HCT116 (cell line): ENCODE measurements at regions not wholly inside any gene's neighbourhood (a gene's known extent, or its start where the extent isn't known, plus 50 kb on each side); places are given as distances from the start of the nearest gene placed in this dataset.

ENCODE experiments used
- ATAC-seq: fragments of 200-7000 bp; cut with Tn5 transposase; 2 replicates; pipeline ENCODE4 v1.9.1; 2020; ENCODE audit warnings: mild to moderate bottlenecking, moderate library complexity
- BruUV-seq: library from RNA; stranded (reverse); fragments of 400-500 nt; replicated peaks from 2 replicates; lab custom pipeline; 2021; lab: Mats Ljungman, UMichigan
- CTCF ChIA-PET: fragments of 300-600 bp; sonication (Branson Sonifier 250); formaldehyde crosslinking; loops from one replicate; lab custom pipeline; 2021; ENCODE audit warnings: antibody characterized with exemption; lab: Charles Lee
- POLR2A ChIA-PET: fragments of 300-600, 350-600 bp; sonication (Branson Sonifier 250); formaldehyde crosslinking; loops from one replicate; lab custom pipeline; 2021; ENCODE audit warnings: antibody characterized with exemption; lab: Charles Lee
- RAD21 ChIA-PET, 2 experiments: fragments of 300-600 bp; sonication (Branson Sonifier 250); formaldehyde crosslinking; loops; one replicate each; lab custom pipeline; 2023; ENCODE audit warnings: low total read pairs in 2 of 2; ENCODE audit not compliant: uncharacterized antibody in 2 of 2, unreplicated experiment in 2 of 2, low non-redundant PET in 1 of 2; lab: Charles Lee
- DNase-seq: peaks from one replicate; pipeline ENCODE4 v3.0.0-alpha.2; 2010; ENCODE audit warnings: low read depth, low spot score
- H2AFZ ChIP-seq: fragments of 200-600 bp; shearing (Covaris generic), sonication (generic); 2 replicates; pipeline ENCODE4 v1.6.1; 2017; ENCODE audit warnings: low read depth, mixed run types, mixed read lengths, antibody characterized with exemption, low read length; ENCODE audit not compliant: poor library complexity, severe bottlenecking
- H3K27ac ChIP-seq: 2 replicates; pipeline ENCODE4 v1.5.1; 2012; ENCODE audit warnings: low read depth, low read length
- H3K27me3 ChIP-seq: fragments of 200-600 bp; sonication (generic); 2 replicates; pipeline ENCODE4 v1.6.1; 2016; ENCODE audit warnings: mixed run types, low read length, mixed read lengths; ENCODE audit not compliant: insufficient read depth
- H3K36me3 ChIP-seq, 2 experiments: fragments of 200-500 bp in 1 of 2; fragments of 200-600 bp in 1 of 2; sonication (Bioruptor generic) in 1 of 2; sonication (generic) in 1 of 2; 2 replicates each; pipeline versions ENCODE4 v1.5.1 to v1.6.1; 2014 to 2016; ENCODE audit warnings: low read length in 2 of 2, inconsistent platforms in 1 of 2, mixed read lengths in 1 of 2, mixed run types in 1 of 2; ENCODE audit not compliant: insufficient read depth in 2 of 2, control insufficient read depth in 1 of 2
- H3K4me1 ChIP-seq, 2 experiments: fragments of 200-600 bp in 1 of 2; sonication (generic) in 1 of 2; 2 replicates each; pipeline versions ENCODE4 v1.5.1 to v1.6.1; 2012 to 2017; ENCODE audit warnings: low read length in 2 of 2, inconsistent platforms in 1 of 2, mild to moderate bottlenecking in 1 of 2, mixed read lengths in 1 of 2, mixed run types in 1 of 2, moderate library complexity in 1 of 2; ENCODE audit not compliant: insufficient read depth in 2 of 2, control insufficient read depth in 1 of 2
- H3K4me2 ChIP-seq: fragments of 200-600 bp; sonication (generic); 2 replicates; pipeline ENCODE4 v1.6.1; 2017; ENCODE audit warnings: mixed run types, low read length, mixed read lengths
- H3K4me3 ChIP-seq, 2 experiments: fragments of 200-600 bp in 1 of 2; sonication (generic) in 1 of 2; replicated peaks in 1 of 2; 2 replicates each; pipeline ENCODE4 v1.5.1; 2011 to 2016; ENCODE audit warnings: low read length in 2 of 2, control low read depth in 1 of 2, low read depth in 1 of 2, mild to moderate bottlenecking in 1 of 2, mixed read lengths in 1 of 2, mixed run types in 1 of 2
- H3K79me2 ChIP-seq: fragments of 200-600 bp; sonication (generic); 2 replicates; pipeline ENCODE4 v1.6.1; 2017; ENCODE audit warnings: mild to moderate bottlenecking, mixed run types, low read length, moderate library complexity, mixed read lengths; ENCODE audit not compliant: insufficient read depth
- H3K9ac ChIP-seq: fragments of 200-600 bp; sonication (generic); 2 replicates; pipeline ENCODE4 v1.6.1; 2016; ENCODE audit warnings: low read length, mixed read lengths
- H3K9me2 ChIP-seq: fragments of 200-600 bp; sonication (generic), shearing (Covaris generic); 2 replicates; pipeline ENCODE4 v1.6.1; 2017; ENCODE audit warnings: mixed run types, mild to moderate bottlenecking, moderate library complexity; ENCODE audit not compliant: insufficient read depth
- H3K9me3 ChIP-seq, 2 experiments: fragments of 200-500 bp in 1 of 2; fragments of 200-600 bp in 1 of 2; sonication (Bioruptor generic) in 1 of 2; sonication (generic) in 1 of 2; 2 replicates each; pipeline ENCODE4 v1.6.1; 2014 to 2017; ENCODE audit warnings: low read length in 2 of 2, mixed read lengths in 2 of 2, inconsistent platforms in 1 of 2, low read depth in 1 of 2, mild to moderate bottlenecking in 1 of 2, mixed run types in 1 of 2, moderate library complexity in 1 of 2; ENCODE audit not compliant: control insufficient read depth in 1 of 2, insufficient read depth in 1 of 2
- H4K20me1 ChIP-seq: fragments of 200-600 bp; sonication (generic), shearing (Covaris generic); 2 replicates; pipeline ENCODE4 v1.6.1; 2017; ENCODE audit warnings: mixed run types, mild to moderate bottlenecking, moderate library complexity; ENCODE audit not compliant: insufficient read depth
- CBX3 ChIP-seq: IDR thresholded peaks from 2 replicates; pipeline ENCODE4 v1.6.1; 2012; ENCODE audit warnings: low read depth
- CEBPB ChIP-seq: IDR thresholded peaks from 2 replicates; pipeline ENCODE4 v1.6.1; 2012; ENCODE audit warnings: low read depth
- SP1 ChIP-seq: IDR thresholded peaks from 2 replicates; pipeline ENCODE4 v1.6.1; 2012; ENCODE audit warnings: low read depth
- intact Hi-C: fragments of 100-400 bp; cut with micrococcal nuclease; formaldehyde crosslinking; loops from 2 replicates; pipeline ENCODE4 v1.10.0; 2022
- TF ChIP-seq, protein P1 (sequence below): IDR thresholded peaks from 2 replicates; pipeline ENCODE4 v1.6.1; 2011; ENCODE audit warnings: mild to moderate bottlenecking, low read length, moderate library complexity; ENCODE audit not compliant: insufficient replicate concordance; ENCODE audit errors: extremely low read depth
- TF ChIP-seq, protein P2 (sequence below): IDR thresholded peaks from 2 replicates; pipeline ENCODE4 v1.6.1; 2012; ENCODE audit warnings: low read depth

DNA sequence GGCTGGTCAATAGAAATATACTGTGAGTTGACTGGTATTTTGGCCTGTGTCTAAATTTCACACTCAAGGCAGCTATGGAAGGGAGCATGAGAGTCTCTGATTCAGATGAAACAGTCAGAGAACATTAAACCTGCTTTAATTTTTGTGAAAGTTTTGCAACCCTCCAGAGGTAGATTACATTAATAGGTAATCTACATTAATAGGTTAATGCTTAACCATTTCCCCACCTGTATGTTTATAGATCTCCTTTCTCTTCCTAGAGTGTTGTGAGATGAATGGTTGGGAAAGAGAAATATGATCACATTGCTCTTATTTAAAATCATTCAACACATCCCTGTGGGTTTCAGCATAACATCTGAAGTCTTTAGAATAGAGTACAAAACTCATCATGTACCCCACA, 586.9 kb upstream of the DPPA4 start (continued):
- TF ChIP-seq, protein P1, sequence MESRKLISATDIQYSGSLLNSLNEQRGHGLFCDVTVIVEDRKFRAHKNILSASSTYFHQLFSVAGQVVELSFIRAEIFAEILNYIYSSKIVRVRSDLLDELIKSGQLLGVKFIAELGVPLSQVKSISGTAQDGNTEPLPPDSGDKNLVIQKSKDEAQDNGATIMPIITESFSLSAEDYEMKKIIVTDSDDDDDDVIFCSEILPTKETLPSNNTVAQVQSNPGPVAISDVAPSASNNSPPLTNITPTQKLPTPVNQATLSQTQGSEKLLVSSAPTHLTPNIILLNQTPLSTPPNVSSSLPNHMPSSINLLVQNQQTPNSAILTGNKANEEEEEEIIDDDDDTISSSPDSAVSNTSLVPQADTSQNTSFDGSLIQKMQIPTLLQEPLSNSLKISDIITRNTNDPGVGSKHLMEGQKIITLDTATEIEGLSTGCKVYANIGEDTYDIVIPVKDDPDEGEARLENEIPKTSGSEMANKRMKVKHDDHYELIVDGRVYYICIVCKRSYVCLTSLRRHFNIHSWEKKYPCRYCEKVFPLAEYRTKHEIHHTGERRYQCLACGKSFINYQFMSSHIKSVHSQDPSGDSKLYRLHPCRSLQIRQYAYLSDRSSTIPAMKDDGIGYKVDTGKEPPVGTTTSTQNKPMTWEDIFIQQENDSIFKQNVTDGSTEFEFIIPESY: no peak
- no peak for TF ChIP-seq CEBPB

GRCh38 chr3:109926376-109926775, 589.0 kb upstream of the DPPA4 start:
- peak; percentile 30 for ATAC-seq
- Histone ChIP-seq H3K27ac (peak overlapping the region; percentile 88), H3K4me2 (peak overlapping the region; percentile 74)

More at GRCh38 chr3:109926376-109926775, 589.0 kb upstream of the DPPA4 start:
- ChIA-PET RAD21 (no interaction called here), POLR2A (interaction anchor here (0.8 kb wide), 1 partner anchor 123 kb away, joined by 3 read pairs; no protein-coding TSS in a partner anchor), CTCF (no interaction called here)
- Histone ChIP-seq H3K27me3 (no peaks in the 10 kb centered on the region), H3K9ac (peak overlapping the region; percentile 66), H3K4me3 (peak overlapping the region; percentile 31 to 44), H4K20me1 (no peaks in the 10 kb centered on the region), H3K4me1 (peaks cover 37 to 76% of the 10 kb centered on the region in 2 experiments), H3K36me3 (0 out of 4 replicates have a peak, but pooled peaks cover 0 to 4% of the 10 kb centered on the region in 2 experiments), H2AFZ (peak overlapping the region; percentile 19), H3K9me3 (no peaks in the 10 kb centered on the region), H3K9me2 (no peaks in the 10 kb centered on the region), H3K79me2 (no peaks in the 10 kb centered on the region)
- no TSS peak for BruUV-seq
- TF ChIP-seq, protein P2, sequence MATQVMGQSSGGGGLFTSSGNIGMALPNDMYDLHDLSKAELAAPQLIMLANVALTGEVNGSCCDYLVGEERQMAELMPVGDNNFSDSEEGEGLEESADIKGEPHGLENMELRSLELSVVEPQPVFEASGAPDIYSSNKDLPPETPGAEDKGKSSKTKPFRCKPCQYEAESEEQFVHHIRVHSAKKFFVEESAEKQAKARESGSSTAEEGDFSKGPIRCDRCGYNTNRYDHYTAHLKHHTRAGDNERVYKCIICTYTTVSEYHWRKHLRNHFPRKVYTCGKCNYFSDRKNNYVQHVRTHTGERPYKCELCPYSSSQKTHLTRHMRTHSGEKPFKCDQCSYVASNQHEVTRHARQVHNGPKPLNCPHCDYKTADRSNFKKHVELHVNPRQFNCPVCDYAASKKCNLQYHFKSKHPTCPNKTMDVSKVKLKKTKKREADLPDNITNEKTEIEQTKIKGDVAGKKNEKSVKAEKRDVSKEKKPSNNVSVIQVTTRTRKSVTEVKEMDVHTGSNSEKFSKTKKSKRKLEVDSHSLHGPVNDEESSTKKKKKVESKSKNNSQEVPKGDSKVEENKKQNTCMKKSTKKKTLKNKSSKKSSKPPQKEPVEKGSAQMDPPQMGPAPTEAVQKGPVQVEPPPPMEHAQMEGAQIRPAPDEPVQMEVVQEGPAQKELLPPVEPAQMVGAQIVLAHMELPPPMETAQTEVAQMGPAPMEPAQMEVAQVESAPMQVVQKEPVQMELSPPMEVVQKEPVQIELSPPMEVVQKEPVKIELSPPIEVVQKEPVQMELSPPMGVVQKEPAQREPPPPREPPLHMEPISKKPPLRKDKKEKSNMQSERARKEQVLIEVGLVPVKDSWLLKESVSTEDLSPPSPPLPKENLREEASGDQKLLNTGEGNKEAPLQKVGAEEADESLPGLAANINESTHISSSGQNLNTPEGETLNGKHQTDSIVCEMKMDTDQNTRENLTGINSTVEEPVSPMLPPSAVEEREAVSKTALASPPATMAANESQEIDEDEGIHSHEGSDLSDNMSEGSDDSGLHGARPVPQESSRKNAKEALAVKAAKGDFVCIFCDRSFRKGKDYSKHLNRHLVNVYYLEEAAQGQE: no peak
- TF ChIP-seq CBX3: peak; percentile 27; the same call in 1 of the 2 replicates
- 0 out of 2 replicates have a peak, but pooled peaks have one; percentile 22 for TF ChIP-seq SP1
- intact Hi-C loops: loop anchor here (2.0 to 10.0 kb wide), 2 partner anchors 658 to 1144 kb away; partner anchors contain the start of gene NECTIN3
- DNase-seq: no peak
